Heart right ventricle (tissue), 16 donors: ENCODE measurements at regions not wholly inside any gene's neighbourhood (a gene's known extent, or its start where the extent isn't known, plus 50 kb on each side); places are given as distances from the start of the nearest gene placed in this dataset.

ENCODE experiments used
- ATAC-seq, 8 donors: fragments of 200-7000 bp; cut with Tn5 transposase; one replicate each; pipeline ENCODE4 v1.9.1; 2020; ENCODE audit warnings: mild to moderate bottlenecking in 8 of 8, moderate library complexity in 8 of 8, moderate number of reproducible peaks in 1 of 8
- DNase-seq, 2 donors: peaks; one replicate each; pipeline ENCODE4 v3.0.0-alpha.2; 2020
- H3K27ac ChIP-seq, 10 donors: fragments of 200-600 bp; sonication (generic) in 2 of 10; one replicate each; pipeline versions ENCODE4 v1.5.0 to v1.8.0; 2020 to 2022; ENCODE audit warnings: mild to moderate bottlenecking in 3 of 10
- H3K27me3 ChIP-seq, 7 donors: fragments of 200-600 bp; one replicate each; pipeline ENCODE4 v1.8.0; 2021 to 2022; ENCODE audit warnings: mild to moderate bottlenecking in 2 of 7
- H3K36me3 ChIP-seq, 9 donors: fragments of 200-600 bp; sonication (generic) in 1 of 9; one replicate each; pipeline versions ENCODE4 v1.5.0 to v1.8.0; 2020 to 2022; ENCODE audit warnings: mild to moderate bottlenecking in 2 of 9
- H3K4me1 ChIP-seq, 9 donors: fragments of 200-600 bp; sonication (generic) in 1 of 9; one replicate each; pipeline versions ENCODE4 v1.5.0 to v1.8.0; 2020 to 2022; ENCODE audit warnings: mild to moderate bottlenecking in 4 of 9
- H3K4me3 ChIP-seq, 10 donors: fragments of 200-600 bp; sonication (generic) in 2 of 10; one replicate each; pipeline versions ENCODE4 v1.5.0 to v1.8.0; 2020 to 2022; ENCODE audit warnings: mild to moderate bottlenecking in 7 of 10, moderate library complexity in 2 of 10
- H3K9me3 ChIP-seq, 11 donors: fragments of 200-600 bp in 10 of 11; sonication (generic) in 2 of 11; one replicate each; pipeline versions ENCODE4 v1.5.0 to v1.8.0; 2013 to 2022; ENCODE audit warnings: mild to moderate bottlenecking in 2 of 11, control low read depth in 1 of 11, moderate library complexity in 1 of 11
- CTCF ChIP-seq, 9 donors: fragments of 200-600 bp; sonication (generic) in 2 of 9; IDR thresholded peaks; one replicate each; pipeline versions ENCODE4 v1.5.0 to v1.8.0; 2021 to 2022; ENCODE audit warnings: antibody characterized with exemption in 9 of 9, mild to moderate bottlenecking in 5 of 9, moderate library complexity in 1 of 9
- WGBS, 2 donors: extraction: QIAGEN DNeasy Blood & Tissue Kit; methylation state at CpG; one replicate each; pipeline ENCODE4 v1.1.7; 2013; ENCODE audit warnings: inconsistent platforms in 1 of 2; 5-methylcytosine and 5-hydroxymethylcytosine counted together
- intact Hi-C, 10 donors: fragments of 100-400 bp; cut with DNase I; formaldehyde crosslinking; loops; one replicate each; pipeline versions ENCODE4 v1.11.1 to v1.14.2; 2022
- donor health status: Arrhythmogenic right ventricular cardiomyopathy.
- donor health status: ischemic (EF 13 %, LVEDD 7.1; RV severe dilation, severe dysfunction).
- donor health status: healthy with polysubstance abuse.
- donor health status: DM: no; HTN: yes; CAD: no.
- donor health status: DM: no; HTN: no; CAD: no.
- donor health status: ischemic (EF 25% LVEDD 6.9; RV normal size, moderate dysfunction).
- donor health status: ischemic (EF 25% LVEDD 5.7; RV mildly dilated, moderate dysfunction).
- donor health status: healthy.
- donor health status: DM: yes; HTN: yes; CAD: no.
- donor health status: Ischemic cardiomyopathy.
- donor health status: ischemic (EF 35%, LVEDD 5.7; RV mildly dilated, moderate dysfunction).
- donor health status: nonischemic (EF 11% LVEDD 7.7; RV severe dilation, severe dysfunction).
- donor health status: DM: yes; HTN: yes; CAD: no.
- donor health status: PGD.
- donor health status: ischemic (EF 29% LVEDD 5.4; RV normal size, mild dysfunction).
- donor health status: nonischemic (EF 23%, LVEDD 6.1; RV moderate dilation, normal function).

- H3K36me3 ChIP-seq = no peaks in the 10 kb centered on the region
- H3K27me3 ChIP-seq = no peaks in the 10 kb centered on the region
- no peak for DNase-seq
- ATAC-seq = no peak
- H3K4me3 ChIP-seq = no peak overlapping the region
- peaks cover 0 to 27% (median 8%) of the 10 kb centered on the region in 9 donors for H3K4me1 ChIP-seq
- no peak for TF ChIP-seq CTCF (IDR thresholded peaks at IDR 0.05)
- intact Hi-C loops = loop anchor here in 6 of 10 donors (5.0 to 10.0 kb wide), 5 partner anchors 318 to 658 kb away; no protein-coding TSS in a partner anchor
- H3K27ac ChIP-seq = no peak overlapping the region
- WGBS, 2 donors = 78 to 83% methylated on average over 1 of the region's 1 CpG
- H3K9me3 ChIP-seq = no peaks in the 10 kb centered on the region
These were observed 105.0 kb upstream of the AGR3 start for GRCh38 chr7:16986755-16987154.

GRCh38 chr7:16989811-16990413 lies 108.1 kb upstream of the AGR3 start:
- Histone ChIP-seq H3K27me3 (no peaks in the 10 kb centered on the region), H3K36me3 (no peaks in the 10 kb centered on the region), H3K27ac (peak overlapping the region in 8 of 10 donors; percentile 1 to 66 (median 42)), H3K9me3 (peaks cover 0 to 5% (median 0%) of the 10 kb centered on the region in 11 donors), H3K4me3 (peak overlapping the region in 6 of 10 donors; percentile 0 to 42 (median 32)), H3K4me1 (peaks cover 0 to 15% (median 8%) of the 10 kb centered on the region in 9 donors)
- TF ChIP-seq CTCF (IDR thresholded peaks at IDR 0.05) = no peak
- intact Hi-C loops = loop anchor here in 7 of 10 donors (5.0 to 10.0 kb wide), 6 partner anchors 315 to 655 kb away; no protein-coding TSS in a partner anchor
- 21 to 25% methylated on average over 7 of the region's 7 CpGs for WGBS, 2 donors
- peak; percentile 10 to 55 for DNase-seq
- ATAC-seq = peak in 7 of 8 donors; percentile 41 to 92 (median 79)

- Histone ChIP-seq H3K27me3 (no peaks in the 10 kb centered on the region), H3K36me3 (no peaks in the 10 kb centered on the region), H3K4me1 (peaks cover 0 to 15% (median 8%) of the 10 kb centered on the region in 9 donors), H3K4me3 (no peak overlapping the region), H3K27ac (no peak overlapping the region), H3K9me3 (peaks cover 0 to 15% (median 0%) of the 10 kb centered on the region in 11 donors)
- intact Hi-C loops = loop anchor here in 1 of 10 donors (5.0 kb wide), 1 partner anchor 651 kb away; no protein-coding TSS in a partner anchor
- ATAC-seq (no peak), DNase-seq (no peak)
- WGBS, 2 donors = 88 to 94% methylated on average over 5 of the region's 5 CpGs
- TF ChIP-seq CTCF (IDR thresholded peaks at IDR 0.05) = no peak
These were observed 109.8 kb upstream of the AGR3 start for GRCh38 chr7:16991551-16991950.

- peaks cover 0 to 27% (median 0%) of the 10 kb centered on the region in 11 donors for H3K9me3 ChIP-seq
- no peaks in the 10 kb centered on the region for H3K36me3 ChIP-seq
- no peak for DNase-seq
- intact Hi-C loops = loop anchor here in 1 of 10 donors (5.0 kb wide), 1 partner anchor 649 kb away; no protein-coding TSS in a partner anchor
- WGBS, 2 donors = 97 to 98% methylated on average over 4 of the region's 4 CpGs
- H3K27ac ChIP-seq = no peak overlapping the region
- TF ChIP-seq CTCF (IDR thresholded peaks at IDR 0.05) = no peak
- ATAC-seq = no peak
- H3K4me3 ChIP-seq = no peak overlapping the region
- H3K4me1 ChIP-seq = peaks cover 0 to 18% (median 8%) of the 10 kb centered on the region in 9 donors
- no peaks in the 10 kb centered on the region for H3K27me3 ChIP-seq
These were observed 111.8 kb upstream of the AGR3 start for GRCh38 chr7:16993543-16993942.
